ENCODE measurements at regions not wholly inside any gene's neighbourhood (a gene's known extent, or its start where the extent isn't known, plus 50 kb on each side); places are given as distances from the start of the nearest gene placed in this dataset.

GRCh38 chr2:39530411-39530866, 93.4 kb upstream of the MAP4K3 start:
- TF ChIP-seq CTCF (IDR thresholded peaks at IDR 0.05) (no peak), POLR2A (IDR thresholded peaks at IDR 0.05) (no peak), EP300 (IDR thresholded peaks at IDR 0.05) (no peak)

Data from stomach (tissue), 4 donors.